Skeletal muscle cell (primary cell): ENCODE measurements at regions not wholly inside any gene's neighbourhood (a gene's known extent, or its start where the extent isn't known, plus 50 kb on each side); places are given as distances from the start of the nearest gene placed in this dataset.

Experiments
- DNase-seq: peaks from one replicate; pipeline ENCODE4 v3.0.0-alpha.2; 2010; ENCODE audit warnings: low read depth
- H3K4me3 ChIP-seq: 2 replicates; pipeline ENCODE4 v1.5.1; 2011; ENCODE audit warnings: low read depth, mild to moderate bottlenecking, control low read depth, low read length, moderate library complexity

GRCh38 chr13:22028831-22029230 lies 358.0 kb downstream of the FGF9 start:
- DNase-seq: no peak
- no peak overlapping the region for H3K4me3 ChIP-seq

- no peak overlapping the region for H3K4me3 ChIP-seq
- DNase-seq: no peak
Measured at GRCh38 chr13:22030321-22030720, 359.4 kb downstream of the FGF9 start.

- DNase-seq: no peak
- H3K4me3 ChIP-seq: no peak overlapping the region
Measured at GRCh38 chr13:22031702-22032286, 360.9 kb downstream of the FGF9 start.

GRCh38 chr13:22032905-22033304 lies 362.0 kb downstream of the FGF9 start:
- H3K4me3 ChIP-seq: no peak overlapping the region
- DNase-seq: no peak

- no peak overlapping the region for H3K4me3 ChIP-seq
Measured at GRCh38 chr13:22039961-22040360, 369.1 kb downstream of the FGF9 start.

GRCh38 chr13:22040810-22041364 lies 370.0 kb downstream of the FGF9 start:
- DNase-seq: no peak
- H3K4me3 ChIP-seq: no peak overlapping the region

More at GRCh38 chr13:22039961-22040360, 369.1 kb downstream of the FGF9 start:
- DNase-seq: no peak

- DNase-seq: no peak
- H3K4me3 ChIP-seq: no peak overlapping the region
Measured at GRCh38 chr13:22041741-22042140, 370.9 kb downstream of the FGF9 start.

GRCh38 chr13:22047082-22047784 lies 376.4 kb downstream of the FGF9 start:
- no peak for DNase-seq
- no peak overlapping the region for H3K4me3 ChIP-seq

GRCh38 chr13:22047785-22048104 lies 376.9 kb downstream of the FGF9 start:
- DNase-seq: no peak
- no peak overlapping the region for H3K4me3 ChIP-seq

GRCh38 chr13:22049384-22049783 lies 378.5 kb downstream of the FGF9 start:
- no peak for DNase-seq

GRCh38 chr13:22050951-22051563 lies 380.2 kb downstream of the FGF9 start:
- no peak for DNase-seq
- no peak overlapping the region for H3K4me3 ChIP-seq

More at GRCh38 chr13:22049384-22049783, 378.5 kb downstream of the FGF9 start:
- no peak overlapping the region for H3K4me3 ChIP-seq

GRCh38 chr13:22053053-22053452 lies 382.2 kb downstream of the FGF9 start:
- DNase-seq: no peak
- no peak overlapping the region for H3K4me3 ChIP-seq

GRCh38 chr13:22055259-22055658 lies 384.4 kb downstream of the FGF9 start:
- no peak overlapping the region for H3K4me3 ChIP-seq
- no peak for DNase-seq

GRCh38 chr13:22060187-22060586 lies 389.3 kb downstream of the FGF9 start:
- H3K4me3 ChIP-seq: no peak overlapping the region
- no peak for DNase-seq

- H3K4me3 ChIP-seq: no peak overlapping the region
- no peak for DNase-seq
Measured at GRCh38 chr13:22061371-22061805, 390.5 kb downstream of the FGF9 start.

- no peak for DNase-seq
- H3K4me3 ChIP-seq: no peak overlapping the region
Measured at GRCh38 chr13:22061806-22062391, 391.0 kb downstream of the FGF9 start.

- DNase-seq: no peak
- H3K4me3 ChIP-seq: no peak overlapping the region
Measured at GRCh38 chr13:22062478-22063205, 391.8 kb downstream of the FGF9 start.

- H3K4me3 ChIP-seq: no peak overlapping the region
- no peak for DNase-seq
Measured at GRCh38 chr13:22063416-22064124, 392.7 kb downstream of the FGF9 start.
